ENCODE measurements at regions not wholly inside any gene's neighbourhood (a gene's known extent, or its start where the extent isn't known, plus 50 kb on each side); places are given as distances from the start of the nearest gene placed in this dataset.

GRCh38 chr5:39652036-39652435 is 227.3 kb upstream of the DAB2 start:
- WGBS (ENCODE audit: insufficient coverage), result no CpG with 5 or more reads among the region's 4 CpGs
- H3K36me3 ChIP-seq (ENCODE audit: control insufficient read depth in 4 of 4, insufficient read depth in 4 of 4, low read length in 3 of 4), result no peaks in the 10 kb centered on the region
- no peaks in the 10 kb centered on the region for H3K4me1 ChIP-seq (ENCODE audit: control extremely low read depth in 1 of 4, control insufficient read depth in 4 of 4, insufficient read depth in 4 of 4, low read length in 3 of 4)
- no peaks in the 10 kb centered on the region for H3K27me3 ChIP-seq (replicated peaks in 2 of 5; ENCODE audit: control insufficient read depth in 4 of 5, insufficient read depth in 5 of 5, low read length in 4 of 5)
- H3K9me3 ChIP-seq (ENCODE audit: control extremely low read depth in 1 of 5, control insufficient read depth in 4 of 5, insufficient read depth in 2 of 5, low read depth in 1 of 5, low read length in 4 of 5), result peaks cover 0 to 2% (median 0%) of the 10 kb centered on the region in 5 experiments
- POLR2A ChIA-PET, result no interaction called here
- CTCF ChIA-PET, result no interaction called here
- no peak overlapping the region for H3K27ac ChIP-seq (ENCODE audit: insufficient read depth in 1 of 2, low read depth in 1 of 2, low read length in 2 of 2, poor library complexity in 1 of 2, severe bottlenecking in 2 of 2)
- H3K4me3 ChIP-seq (ENCODE audit: control insufficient read depth in 1 of 7, extremely low read depth in 1 of 7, insufficient read depth in 4 of 7, low read depth in 2 of 7, low read length in 6 of 7), result no peak overlapping the region
- DNase-seq, result no peak

GRCh38 chr5:39650008-39650762 is 225.4 kb upstream of the DAB2 start:
- Histone ChIP-seq H3K9me3 (ENCODE audit: control extremely low read depth in 1 of 5, control insufficient read depth in 4 of 5, insufficient read depth in 2 of 5, low read depth in 1 of 5, low read length in 4 of 5) (peaks cover 0 to 2% (median 0%) of the 10 kb centered on the region in 5 experiments), H3K36me3 (ENCODE audit: control insufficient read depth in 4 of 4, insufficient read depth in 4 of 4, low read length in 3 of 4) (no peaks in the 10 kb centered on the region), H3K4me1 (ENCODE audit: control extremely low read depth in 1 of 4, control insufficient read depth in 4 of 4, insufficient read depth in 4 of 4, low read length in 3 of 4) (no peaks in the 10 kb centered on the region), H3K4me3 (ENCODE audit: control insufficient read depth in 1 of 7, extremely low read depth in 1 of 7, insufficient read depth in 4 of 7, low read depth in 2 of 7, low read length in 6 of 7) (no peak overlapping the region), H3K27ac (ENCODE audit: insufficient read depth in 1 of 2, low read depth in 1 of 2, low read length in 2 of 2, poor library complexity in 1 of 2, severe bottlenecking in 2 of 2) (no peak overlapping the region), H3K27me3 (replicated peaks in 2 of 5; ENCODE audit: control insufficient read depth in 4 of 5, insufficient read depth in 5 of 5, low read length in 4 of 5) (no peaks in the 10 kb centered on the region)
- DNase-seq, result no peak
- WGBS (ENCODE audit: insufficient coverage), result 100% methylated on average over 1 of the region's 1 CpG
- ChIA-PET CTCF (no interaction called here), POLR2A (no interaction called here)

GRCh38 chr5:39648848-39649227 is 224.1 kb upstream of the DAB2 start:
- H3K27me3 ChIP-seq (replicated peaks in 2 of 5; ENCODE audit: control insufficient read depth in 4 of 5, insufficient read depth in 5 of 5, low read length in 4 of 5), result no peaks in the 10 kb centered on the region
- peaks cover 0 to 2% (median 0%) of the 10 kb centered on the region in 5 experiments for H3K9me3 ChIP-seq (ENCODE audit: control extremely low read depth in 1 of 5, control insufficient read depth in 4 of 5, insufficient read depth in 2 of 5, low read depth in 1 of 5, low read length in 4 of 5)
- H3K4me1 ChIP-seq (ENCODE audit: control extremely low read depth in 1 of 4, control insufficient read depth in 4 of 4, insufficient read depth in 4 of 4, low read length in 3 of 4), result no peaks in the 10 kb centered on the region
- 90% methylated on average over 3 of the region's 7 CpGs for WGBS (ENCODE audit: insufficient coverage)
- ChIA-PET POLR2A (no interaction called here), CTCF (no interaction called here)
- H3K4me3 ChIP-seq (ENCODE audit: control insufficient read depth in 1 of 7, extremely low read depth in 1 of 7, insufficient read depth in 4 of 7, low read depth in 2 of 7, low read length in 6 of 7), result no peak overlapping the region
- no peak overlapping the region for H3K27ac ChIP-seq (ENCODE audit: insufficient read depth in 1 of 2, low read depth in 1 of 2, low read length in 2 of 2, poor library complexity in 1 of 2, severe bottlenecking in 2 of 2)
- H3K36me3 ChIP-seq (ENCODE audit: control insufficient read depth in 4 of 4, insufficient read depth in 4 of 4, low read length in 3 of 4), result no peaks in the 10 kb centered on the region
- DNase-seq, result no peak

GRCh38 chr5:39648085-39648847 is 223.5 kb upstream of the DAB2 start:
- DNase-seq, result no peak
- Histone ChIP-seq H3K36me3 (ENCODE audit: control insufficient read depth in 4 of 4, insufficient read depth in 4 of 4, low read length in 3 of 4) (no peaks in the 10 kb centered on the region), H3K27me3 (replicated peaks in 2 of 5; ENCODE audit: control insufficient read depth in 4 of 5, insufficient read depth in 5 of 5, low read length in 4 of 5) (no peaks in the 10 kb centered on the region), H3K4me1 (ENCODE audit: control extremely low read depth in 1 of 4, control insufficient read depth in 4 of 4, insufficient read depth in 4 of 4, low read length in 3 of 4) (no peaks in the 10 kb centered on the region), H3K27ac (ENCODE audit: insufficient read depth in 1 of 2, low read depth in 1 of 2, low read length in 2 of 2, poor library complexity in 1 of 2, severe bottlenecking in 2 of 2) (no peak overlapping the region), H3K9me3 (ENCODE audit: control extremely low read depth in 1 of 5, control insufficient read depth in 4 of 5, insufficient read depth in 2 of 5, low read depth in 1 of 5, low read length in 4 of 5) (peaks cover 0 to 2% (median 0%) of the 10 kb centered on the region in 5 experiments), H3K4me3 (ENCODE audit: control insufficient read depth in 1 of 7, extremely low read depth in 1 of 7, insufficient read depth in 4 of 7, low read depth in 2 of 7, low read length in 6 of 7) (no peak overlapping the region)
- ChIA-PET CTCF (no interaction called here), POLR2A (no interaction called here)
- WGBS (ENCODE audit: insufficient coverage), result 100% methylated on average over 1 of the region's 3 CpGs

GRCh38 chr5:39640552-39640951 is 215.8 kb upstream of the DAB2 start:
- Histone ChIP-seq H3K4me3 (ENCODE audit: control insufficient read depth in 1 of 7, extremely low read depth in 1 of 7, insufficient read depth in 4 of 7, low read depth in 2 of 7, low read length in 6 of 7) (no peak overlapping the region), H3K4me1 (ENCODE audit: control extremely low read depth in 1 of 4, control insufficient read depth in 4 of 4, insufficient read depth in 4 of 4, low read length in 3 of 4) (no peaks in the 10 kb centered on the region), H3K9me3 (ENCODE audit: control extremely low read depth in 1 of 5, control insufficient read depth in 4 of 5, insufficient read depth in 2 of 5, low read depth in 1 of 5, low read length in 4 of 5) (no peaks in the 10 kb centered on the region), H3K36me3 (ENCODE audit: control insufficient read depth in 4 of 4, insufficient read depth in 4 of 4, low read length in 3 of 4) (no peaks in the 10 kb centered on the region), H3K27ac (ENCODE audit: insufficient read depth in 1 of 2, low read depth in 1 of 2, low read length in 2 of 2, poor library complexity in 1 of 2, severe bottlenecking in 2 of 2) (no peak overlapping the region), H3K27me3 (replicated peaks in 2 of 5; ENCODE audit: control insufficient read depth in 4 of 5, insufficient read depth in 5 of 5, low read length in 4 of 5) (peaks cover 0 to 3% (median 0%) of the 10 kb centered on the region in 5 experiments)
- CTCF ChIA-PET, result no interaction called here
- POLR2A ChIA-PET, result no interaction called here
- 86% methylated on average over 1 of the region's 1 CpG for WGBS (ENCODE audit: insufficient coverage)
- DNase-seq, result no peak

GRCh38 chr5:39639618-39640089 is 214.9 kb upstream of the DAB2 start:
- no peak for DNase-seq

GRCh38 chr5:39638813-39639212 is 214.0 kb upstream of the DAB2 start:
- H3K27ac ChIP-seq (ENCODE audit: insufficient read depth in 1 of 2, low read depth in 1 of 2, low read length in 2 of 2, poor library complexity in 1 of 2, severe bottlenecking in 2 of 2), result no peak overlapping the region
- H3K9me3 ChIP-seq (ENCODE audit: control extremely low read depth in 1 of 5, control insufficient read depth in 4 of 5, insufficient read depth in 2 of 5, low read depth in 1 of 5, low read length in 4 of 5), result no peaks in the 10 kb centered on the region
- peaks cover 0 to 3% (median 0%) of the 10 kb centered on the region in 5 experiments for H3K27me3 ChIP-seq (replicated peaks in 2 of 5; ENCODE audit: control insufficient read depth in 4 of 5, insufficient read depth in 5 of 5, low read length in 4 of 5)
- no peak for DNase-seq
- POLR2A ChIA-PET, result no interaction called here
- CTCF ChIA-PET, result no interaction called here
- no peak overlapping the region for H3K4me3 ChIP-seq (ENCODE audit: control insufficient read depth in 1 of 7, extremely low read depth in 1 of 7, insufficient read depth in 4 of 7, low read depth in 2 of 7, low read length in 6 of 7)
- no peaks in the 10 kb centered on the region for H3K36me3 ChIP-seq (ENCODE audit: control insufficient read depth in 4 of 4, insufficient read depth in 4 of 4, low read length in 3 of 4)
- no peaks in the 10 kb centered on the region for H3K4me1 ChIP-seq (ENCODE audit: control extremely low read depth in 1 of 4, control insufficient read depth in 4 of 4, insufficient read depth in 4 of 4, low read length in 3 of 4)

More at GRCh38 chr5:39639618-39640089, 214.9 kb upstream of the DAB2 start:
- WGBS (ENCODE audit: insufficient coverage), result 100% methylated on average over 2 of the region's 3 CpGs
- ChIA-PET POLR2A (no interaction called here), CTCF (no interaction called here)
- Histone ChIP-seq H3K36me3 (ENCODE audit: control insufficient read depth in 4 of 4, insufficient read depth in 4 of 4, low read length in 3 of 4) (no peaks in the 10 kb centered on the region), H3K4me1 (ENCODE audit: control extremely low read depth in 1 of 4, control insufficient read depth in 4 of 4, insufficient read depth in 4 of 4, low read length in 3 of 4) (no peaks in the 10 kb centered on the region), H3K4me3 (ENCODE audit: control insufficient read depth in 1 of 7, extremely low read depth in 1 of 7, insufficient read depth in 4 of 7, low read depth in 2 of 7, low read length in 6 of 7) (no peak overlapping the region), H3K27ac (ENCODE audit: insufficient read depth in 1 of 2, low read depth in 1 of 2, low read length in 2 of 2, poor library complexity in 1 of 2, severe bottlenecking in 2 of 2) (no peak overlapping the region), H3K27me3 (replicated peaks in 2 of 5; ENCODE audit: control insufficient read depth in 4 of 5, insufficient read depth in 5 of 5, low read length in 4 of 5) (peaks cover 0 to 3% (median 0%) of the 10 kb centered on the region in 5 experiments), H3K9me3 (ENCODE audit: control extremely low read depth in 1 of 5, control insufficient read depth in 4 of 5, insufficient read depth in 2 of 5, low read depth in 1 of 5, low read length in 4 of 5) (no peaks in the 10 kb centered on the region)

Measured in common myeloid progenitor, CD34-positive (primary cell).